SJSA1 (cell line): ENCODE measurements at regions not wholly inside any gene's neighbourhood (a gene's known extent, or its start where the extent isn't known, plus 50 kb on each side); places are given as distances from the start of the nearest gene placed in this dataset.
"Not testable (repeated sequence)": the region's sequence is repeated elsewhere in the genome, so short reads cannot be mapped to it uniquely, and the experiment has no call there.

Source experiments
- DNase-seq, 2 experiments: peaks; one replicate each; pipeline ENCODE4 v3.0.0-alpha.2; 2015 to 2020; ENCODE audit warnings: low spot score in 2 of 2, low read depth in 1 of 2
- H3K27ac ChIP-seq: fragments of 250-450 bp; sonication (Bioruptor Pico); 2 replicates; pipeline ENCODE4 v1.5.1; 2020; ENCODE audit warnings: mild to moderate bottlenecking, moderate library complexity
- H3K27me3 ChIP-seq: fragments of 250-450 bp; sonication (Bioruptor Pico); replicated peaks from 2 replicates; pipeline ENCODE4 v1.5.1; 2020; ENCODE audit warnings: mild to moderate bottlenecking, moderate library complexity
- H3K36me3 ChIP-seq: fragments of 250-450 bp; sonication (Bioruptor Pico); 2 replicates; pipeline ENCODE4 v1.5.1; 2020; ENCODE audit warnings: mild to moderate bottlenecking
- H3K4me1 ChIP-seq: fragments of 250-450 bp; sonication (Bioruptor Pico); replicated peaks from 2 replicates; pipeline ENCODE4 v1.6.1; 2021; ENCODE audit warnings: mild to moderate bottlenecking
- H3K4me3 ChIP-seq: fragments of 250-450 bp; sonication (Bioruptor Pico); 2 replicates; pipeline ENCODE4 v1.5.1; 2020; ENCODE audit warnings: mild to moderate bottlenecking
- H3K9me3 ChIP-seq: fragments of 250-450 bp; sonication (Bioruptor Pico); replicated peaks from 2 replicates; pipeline ENCODE4 v1.5.1; 2020; ENCODE audit warnings: mild to moderate bottlenecking

- H3K9me3 ChIP-seq, result no peaks in the 10 kb centered on the region
- peaks cover 20% of the 10 kb centered on the region for H3K4me1 ChIP-seq
- H3K27ac ChIP-seq, result no peak overlapping the region
- DNase-seq, result peak in 1 of 2 experiments; percentile 19
- no peak overlapping the region for H3K4me3 ChIP-seq
- no peaks in the 10 kb centered on the region for H3K36me3 ChIP-seq
- H3K27me3 ChIP-seq, result no peaks in the 10 kb centered on the region
Measured at GRCh38 chr21:35382696-35383095, 333.6 kb upstream of the RUNX1 start.

GRCh38 chr21:35381743-35382310, 332.7 kb upstream of the RUNX1 start:
- H3K4me3 ChIP-seq, result no peak overlapping the region
- no peaks in the 10 kb centered on the region for H3K9me3 ChIP-seq
- H3K4me1 ChIP-seq, result peaks cover 27% of the 10 kb centered on the region
- no peak for DNase-seq
- H3K27me3 ChIP-seq, result no peaks in the 10 kb centered on the region
- H3K27ac ChIP-seq, result no peak overlapping the region
- no peaks in the 10 kb centered on the region for H3K36me3 ChIP-seq

- not testable (repeated sequence) for H3K4me3 ChIP-seq, DNase-seq, H3K27me3 ChIP-seq, H3K9me3 ChIP-seq, H3K27ac ChIP-seq, H3K36me3 ChIP-seq
- peaks cover 35% of the 10 kb centered on the region for H3K4me1 ChIP-seq
Measured at GRCh38 chr21:35380304-35380703, 331.2 kb upstream of the RUNX1 start.

GRCh38 chr21:35378881-35379280, 329.8 kb upstream of the RUNX1 start:
- no peak for DNase-seq
- no peaks in the 10 kb centered on the region for H3K36me3 ChIP-seq
- peaks cover 36% of the 10 kb centered on the region for H3K4me1 ChIP-seq
- no peak overlapping the region for H3K27ac ChIP-seq
- H3K4me3 ChIP-seq, result no peak overlapping the region
- H3K27me3 ChIP-seq, result no peaks in the 10 kb centered on the region
- H3K9me3 ChIP-seq, result no peaks in the 10 kb centered on the region

- H3K4me3 ChIP-seq, result no peak overlapping the region
- H3K9me3 ChIP-seq, result no peaks in the 10 kb centered on the region
- H3K27ac ChIP-seq, result no peak overlapping the region
- H3K36me3 ChIP-seq, result no peaks in the 10 kb centered on the region
- DNase-seq, result no peak
- H3K27me3 ChIP-seq, result no peaks in the 10 kb centered on the region
- H3K4me1 ChIP-seq, result peaks cover 30% of the 10 kb centered on the region
Measured at GRCh38 chr21:35377505-35378090, 328.5 kb upstream of the RUNX1 start.

DNA sequence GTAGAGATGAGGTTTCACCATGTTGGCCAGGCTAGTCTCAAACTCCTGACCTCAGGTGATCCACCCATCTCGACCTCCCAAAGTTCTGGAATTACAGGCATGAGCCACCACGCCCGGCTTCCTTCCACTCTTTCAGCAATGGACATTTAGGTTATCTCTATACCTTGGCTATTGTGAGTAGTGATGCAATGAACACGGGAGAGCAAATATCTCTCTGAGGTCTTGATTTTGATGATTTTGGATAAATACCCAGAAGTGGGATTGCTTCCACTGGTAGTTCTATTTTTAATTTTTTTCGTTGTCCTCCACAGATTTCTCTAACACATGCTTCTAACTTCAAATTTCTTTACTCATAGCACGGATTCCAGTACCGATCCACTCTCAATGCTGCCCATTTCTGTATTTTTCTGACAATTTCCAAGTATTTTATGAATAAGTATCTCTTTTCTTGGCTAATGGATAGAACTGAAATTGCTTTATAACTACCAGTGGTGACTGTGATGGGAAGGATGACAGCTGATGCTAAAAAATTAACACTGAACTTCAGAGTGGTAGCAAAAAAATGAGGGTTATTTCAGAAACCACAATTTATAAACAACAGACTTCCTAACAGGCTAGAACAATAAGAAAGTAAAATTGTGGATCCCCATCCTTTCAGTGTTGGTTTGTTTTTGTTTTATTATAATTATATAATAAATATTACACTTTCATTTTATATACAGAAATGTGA, 327.5 kb upstream of the RUNX1 start:
- H3K27me3 ChIP-seq, result no peaks in the 10 kb centered on the region
- DNase-seq, result peak in 1 of 2 experiments; percentile 22
- H3K9me3 ChIP-seq, result no peaks in the 10 kb centered on the region
- H3K4me1 ChIP-seq, result peaks cover 22% of the 10 kb centered on the region
- no peak overlapping the region for H3K4me3 ChIP-seq
- H3K27ac ChIP-seq, result no peak overlapping the region
- H3K36me3 ChIP-seq, result no peaks in the 10 kb centered on the region

DNA sequence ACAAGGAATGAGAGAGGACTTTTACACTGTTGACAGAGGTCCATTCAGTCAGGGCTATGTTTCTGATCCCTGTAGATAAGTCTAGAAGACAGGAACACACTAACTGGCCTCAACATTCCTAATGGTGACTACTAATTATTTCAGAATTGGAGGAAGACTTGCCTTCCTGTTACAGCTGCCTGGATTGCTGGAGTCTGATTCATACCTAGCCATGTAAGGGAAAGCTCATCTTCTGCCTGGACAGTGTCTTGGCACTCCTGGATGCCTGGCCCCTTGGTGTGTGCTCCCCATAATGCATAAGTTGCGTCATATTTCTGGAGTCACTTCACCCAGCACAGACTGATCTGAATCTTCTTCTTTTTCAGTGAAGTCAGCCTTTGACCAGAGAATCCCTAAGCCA, 326.0 kb upstream of the RUNX1 start:
- H3K27ac ChIP-seq, result no peak overlapping the region

GRCh38 chr21:35373998-35374397, 324.9 kb upstream of the RUNX1 start:
- Histone ChIP-seq H3K4me1 (peaks cover 22% of the 10 kb centered on the region), H3K4me3 (no peak overlapping the region), H3K27ac (no peak overlapping the region), H3K27me3 (no peaks in the 10 kb centered on the region), H3K36me3 (no peaks in the 10 kb centered on the region), H3K9me3 (no peaks in the 10 kb centered on the region)
- no peak for DNase-seq

More for the DNA sequence above, 326.0 kb upstream of the RUNX1 start:
- no peaks in the 10 kb centered on the region for H3K27me3 ChIP-seq
- no peak for DNase-seq
- H3K4me3 ChIP-seq, result no peak overlapping the region
- no peaks in the 10 kb centered on the region for H3K36me3 ChIP-seq
- H3K9me3 ChIP-seq, result no peaks in the 10 kb centered on the region
- H3K4me1 ChIP-seq, result peaks cover 22% of the 10 kb centered on the region

GRCh38 chr21:35372201-35372600, 323.1 kb upstream of the RUNX1 start:
- no peaks in the 10 kb centered on the region for H3K9me3 ChIP-seq
- no peak for DNase-seq
- no peaks in the 10 kb centered on the region for H3K36me3 ChIP-seq
- no peak overlapping the region for H3K27ac ChIP-seq
- no peaks in the 10 kb centered on the region for H3K27me3 ChIP-seq
- no peak overlapping the region for H3K4me3 ChIP-seq
- peaks cover 14% of the 10 kb centered on the region for H3K4me1 ChIP-seq

GRCh38 chr21:35370671-35371070, 321.6 kb upstream of the RUNX1 start:
- no peaks in the 10 kb centered on the region for H3K36me3 ChIP-seq
- H3K27me3 ChIP-seq, result no peaks in the 10 kb centered on the region
- no peak overlapping the region for H3K27ac ChIP-seq
- H3K9me3 ChIP-seq, result no peaks in the 10 kb centered on the region
- H3K4me3 ChIP-seq, result no peak overlapping the region
- no peak for DNase-seq
- H3K4me1 ChIP-seq, result peaks cover 6% of the 10 kb centered on the region

DNA sequence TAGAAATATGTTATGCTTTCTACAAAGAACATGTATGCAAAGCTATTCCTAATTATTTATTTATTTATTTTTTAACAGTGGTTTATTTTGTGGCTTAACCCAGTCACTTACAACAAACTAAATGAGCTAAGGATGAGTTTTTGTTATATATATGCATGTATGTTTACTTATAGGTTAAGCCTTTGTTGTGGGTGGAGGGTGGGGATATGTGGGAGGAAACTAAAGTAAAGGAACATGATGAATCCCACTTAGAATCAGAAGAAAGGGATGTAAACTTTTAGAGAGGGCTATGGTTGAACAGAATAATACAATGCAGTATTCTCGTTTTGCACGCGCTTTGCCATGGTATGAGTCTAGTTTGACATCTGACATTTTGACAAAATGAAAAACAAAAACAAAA, 321.0 kb upstream of the RUNX1 start:
- Histone ChIP-seq H3K4me3 (no peak overlapping the region), H3K27ac (no peak overlapping the region), H3K27me3 (no peaks in the 10 kb centered on the region), H3K36me3 (no peaks in the 10 kb centered on the region), H3K4me1 (peaks cover 2% of the 10 kb centered on the region), H3K9me3 (no peaks in the 10 kb centered on the region)
- DNase-seq, result no peak

GRCh38 chr21:35368326-35368725, 319.2 kb upstream of the RUNX1 start:
- Histone ChIP-seq H3K27me3 (no peaks in the 10 kb centered on the region), H3K4me3 (no peak overlapping the region), H3K9me3 (no peaks in the 10 kb centered on the region), H3K36me3 (no peaks in the 10 kb centered on the region), H3K27ac (no peak overlapping the region), H3K4me1 (no peaks in the 10 kb centered on the region)
- DNase-seq, result no peak

GRCh38 chr21:35367553-35367952, 318.5 kb upstream of the RUNX1 start:
- no peaks in the 10 kb centered on the region for H3K27me3 ChIP-seq

GRCh38 chr21:35366394-35367080, 317.4 kb upstream of the RUNX1 start:
- Histone ChIP-seq H3K27me3 (no peaks in the 10 kb centered on the region), H3K27ac (no peak overlapping the region), H3K4me3 (no peak overlapping the region), H3K4me1 (no peaks in the 10 kb centered on the region), H3K9me3 (no peaks in the 10 kb centered on the region), H3K36me3 (no peaks in the 10 kb centered on the region)
- DNase-seq, result no peak

More at GRCh38 chr21:35367553-35367952, 318.5 kb upstream of the RUNX1 start:
- H3K36me3 ChIP-seq, result no peaks in the 10 kb centered on the region
- no peak for DNase-seq
- no peak overlapping the region for H3K4me3 ChIP-seq
- H3K27ac ChIP-seq, result no peak overlapping the region
- H3K9me3 ChIP-seq, result no peaks in the 10 kb centered on the region
- H3K4me1 ChIP-seq, result no peaks in the 10 kb centered on the region
